ENCODE measurements at regions not wholly inside any gene's neighbourhood (a gene's known extent, or its start where the extent isn't known, plus 50 kb on each side); places are given as distances from the start of the nearest gene placed in this dataset.

GRCh38 chr9:129561594-129562281, 59.2 kb downstream of the C9orf50 start:
- Histone ChIP-seq H3K4me1 (ENCODE audit: control insufficient read depth, low read length) (no peaks in the 10 kb centered on the region), H3F3A (ENCODE audit: control insufficient read depth, insufficient read depth) (no peaks in the 10 kb centered on the region), H3K27me3 (ENCODE audit: control insufficient read depth, low read length) (no peaks in the 10 kb centered on the region), H3K9me2 (replicated peaks; ENCODE audit: control insufficient read depth, low read length) (no peaks in the 10 kb centered on the region), H4K20me1 (ENCODE audit: control insufficient read depth, insufficient read depth, low read depth, low read length) (no peaks in the 10 kb centered on the region), H3K27ac (ENCODE audit: low read depth, low read length) (no peak overlapping the region), H3K9me3 (ENCODE audit: control insufficient read depth, insufficient read depth, low read length) (no peaks in the 10 kb centered on the region), H3K79me2 (ENCODE audit: control insufficient read depth, low read length) (no peaks in the 10 kb centered on the region), H3K4me3 (ENCODE audit: low read length) (no peak overlapping the region), H3K4me2 (ENCODE audit: low read length) (no peak overlapping the region), H3K36me3 (ENCODE audit: control insufficient read depth, low read length) (no peaks in the 10 kb centered on the region)
- TF ChIP-seq EZH2phosphoT487 (IDR thresholded peaks at IDR 0.05; ENCODE audit: borderline replicate concordance, low read length) = no peak
- no peak for TF ChIP-seq CTCF (IDR thresholded peaks at IDR 0.05; ENCODE audit: low read depth, low read length, poor library complexity, severe bottlenecking)

- no peak overlapping the region for H3K27ac ChIP-seq (ENCODE audit: low read depth, low read length)
- no peaks in the 10 kb centered on the region for H3K36me3 ChIP-seq (ENCODE audit: control insufficient read depth, low read length)
- no peaks in the 10 kb centered on the region for H4K20me1 ChIP-seq (ENCODE audit: control insufficient read depth, insufficient read depth, low read depth, low read length)
- no peak overlapping the region for H3K4me2 ChIP-seq (ENCODE audit: low read length)
- H3K9me3 ChIP-seq (ENCODE audit: control insufficient read depth, insufficient read depth, low read length) = no peaks in the 10 kb centered on the region
- no peak overlapping the region for H3K4me3 ChIP-seq (ENCODE audit: low read length)
- H3F3A ChIP-seq (ENCODE audit: control insufficient read depth, insufficient read depth) = no peaks in the 10 kb centered on the region
- no peaks in the 10 kb centered on the region for H3K79me2 ChIP-seq (ENCODE audit: control insufficient read depth, low read length)
- no peaks in the 10 kb centered on the region for H3K4me1 ChIP-seq (ENCODE audit: control insufficient read depth, low read length)
- H3K9me2 ChIP-seq (replicated peaks; ENCODE audit: control insufficient read depth, low read length) = no peaks in the 10 kb centered on the region
- TF ChIP-seq EZH2phosphoT487 (IDR thresholded peaks at IDR 0.05; ENCODE audit: borderline replicate concordance, low read length) (no peak), CTCF (IDR thresholded peaks at IDR 0.05; ENCODE audit: low read depth, low read length, poor library complexity, severe bottlenecking) (no peak)
- no peaks in the 10 kb centered on the region for H3K27me3 ChIP-seq (ENCODE audit: control insufficient read depth, low read length)
Measured at GRCh38 chr9:129560881-129561306, 60.0 kb downstream of the C9orf50 start.

- Histone ChIP-seq H3K9me3 (ENCODE audit: control insufficient read depth, insufficient read depth, low read length) (no peaks in the 10 kb centered on the region), H3F3A (ENCODE audit: control insufficient read depth, insufficient read depth) (no peaks in the 10 kb centered on the region), H3K36me3 (ENCODE audit: control insufficient read depth, low read length) (no peaks in the 10 kb centered on the region), H3K4me3 (ENCODE audit: low read length) (no peak overlapping the region), H4K20me1 (ENCODE audit: control insufficient read depth, insufficient read depth, low read depth, low read length) (no peaks in the 10 kb centered on the region), H3K9me2 (replicated peaks; ENCODE audit: control insufficient read depth, low read length) (no peaks in the 10 kb centered on the region), H3K4me2 (ENCODE audit: low read length) (no peak overlapping the region), H3K79me2 (ENCODE audit: control insufficient read depth, low read length) (no peaks in the 10 kb centered on the region), H3K27me3 (ENCODE audit: control insufficient read depth, low read length) (no peaks in the 10 kb centered on the region), H3K27ac (ENCODE audit: low read depth, low read length) (no peak overlapping the region), H3K4me1 (ENCODE audit: control insufficient read depth, low read length) (no peaks in the 10 kb centered on the region)
- TF ChIP-seq CTCF (IDR thresholded peaks at IDR 0.05; ENCODE audit: low read depth, low read length, poor library complexity, severe bottlenecking) = no peak
- TF ChIP-seq EZH2phosphoT487 (IDR thresholded peaks at IDR 0.05; ENCODE audit: borderline replicate concordance, low read length) = no peak
Measured at GRCh38 chr9:129559506-129559881, 61.4 kb downstream of the C9orf50 start.

All from DOHH2 (cell line).